KBM-7 (cell line): ENCODE measurements at regions not wholly inside any gene's neighbourhood (a gene's known extent, or its start where the extent isn't known, plus 50 kb on each side); places are given as distances from the start of the nearest gene placed in this dataset.

Source experiments
- DNase-seq: peaks from one replicate; pipeline ENCODE4 v3.0.0-alpha.2; 2015
- in situ Hi-C: fragments of 300-500 bp; cut with MboI; formaldehyde crosslinking; loops from 2 replicates; pipeline ENCODE4 v1.14.3; 2020; ENCODE audit warnings: low sequenced_read_pairs, low pct_unique_long_range_greater_than_20kb, mixed read lengths

DNA sequence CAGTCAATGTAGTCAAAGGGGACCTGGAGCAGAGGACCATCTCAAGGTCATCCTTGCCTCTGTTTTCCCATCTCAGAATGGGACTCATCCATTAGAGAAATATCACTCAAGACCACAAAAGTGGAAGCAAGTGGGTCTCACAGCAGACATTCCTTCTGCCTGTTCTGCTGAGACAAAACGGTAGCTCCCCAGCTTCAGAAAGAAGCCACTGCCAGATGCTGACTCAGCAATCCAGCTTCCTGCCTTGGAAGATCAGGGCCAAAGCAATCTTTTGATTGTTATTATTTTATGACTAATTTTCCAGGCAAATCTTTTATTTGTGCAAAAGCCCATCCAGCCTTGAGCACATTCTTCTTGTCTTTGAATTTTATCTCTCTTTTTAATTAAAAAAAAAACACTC is 86.8 kb downstream of the CCT6B start:
- DNase-seq = no peak
- in situ Hi-C loops = no loop called here

DNA sequence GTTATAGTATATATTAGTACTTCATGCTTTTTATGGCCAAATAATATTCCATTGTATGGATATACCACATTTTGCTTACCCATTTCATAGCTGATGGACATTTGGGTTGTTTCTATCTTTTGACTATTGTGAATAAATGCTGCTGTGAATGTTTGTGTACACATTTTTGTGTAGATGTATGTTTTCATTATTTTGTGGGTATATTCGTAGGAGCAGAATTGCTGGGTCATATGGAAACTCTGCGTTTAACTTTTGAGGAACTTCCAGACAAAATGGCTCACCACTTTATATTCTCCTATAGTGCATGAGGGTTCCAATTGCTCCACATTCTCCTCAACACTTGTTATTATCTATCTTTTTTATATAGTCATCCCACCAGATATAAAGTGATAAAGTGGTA is 88.6 kb downstream of the CCT6B start:
- DNase-seq = no peak
- in situ Hi-C loops = no loop called here

DNA sequence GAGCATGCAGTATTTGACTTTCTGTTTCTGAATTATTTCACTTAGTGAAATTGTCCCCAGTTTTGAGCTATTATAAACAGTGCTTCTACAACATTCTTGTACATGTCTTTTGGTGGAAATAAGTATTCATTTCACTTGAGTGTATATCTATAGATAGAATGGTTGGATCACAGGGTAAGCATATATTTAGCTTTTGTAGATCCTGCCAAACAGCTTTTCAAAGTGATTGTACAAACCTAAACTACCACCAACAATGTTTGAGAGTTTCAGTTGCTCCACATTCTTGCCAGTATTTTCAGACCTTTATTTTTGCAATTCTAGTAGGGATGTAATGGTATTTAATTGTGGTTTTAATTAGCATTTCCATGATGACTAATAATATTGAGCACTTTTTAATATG is 91.6 kb downstream of the CCT6B start:
- DNase-seq = no peak
- in situ Hi-C loops = no loop called here

DNA sequence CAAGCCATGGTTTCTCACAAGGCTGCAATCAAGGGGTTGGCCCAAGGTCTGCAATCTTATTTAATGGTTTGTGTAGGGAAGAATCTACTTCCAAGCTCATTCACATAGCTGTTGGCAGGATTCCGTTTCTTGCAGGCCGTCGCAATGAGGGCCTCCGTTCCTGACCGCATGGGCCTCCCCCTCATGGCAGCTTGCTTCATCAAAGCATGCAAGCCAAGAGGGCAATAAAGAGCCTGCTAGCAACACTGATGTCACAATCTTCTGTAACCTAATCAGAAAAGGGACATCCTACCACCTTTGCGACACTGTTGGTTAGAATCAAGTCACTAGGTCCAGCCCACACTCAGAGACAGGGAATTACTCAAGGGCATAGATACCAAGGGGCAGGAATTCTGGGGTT is 95.5 kb downstream of the CCT6B start:
- DNase-seq = no peak
- in situ Hi-C loops = no loop called here

DNA sequence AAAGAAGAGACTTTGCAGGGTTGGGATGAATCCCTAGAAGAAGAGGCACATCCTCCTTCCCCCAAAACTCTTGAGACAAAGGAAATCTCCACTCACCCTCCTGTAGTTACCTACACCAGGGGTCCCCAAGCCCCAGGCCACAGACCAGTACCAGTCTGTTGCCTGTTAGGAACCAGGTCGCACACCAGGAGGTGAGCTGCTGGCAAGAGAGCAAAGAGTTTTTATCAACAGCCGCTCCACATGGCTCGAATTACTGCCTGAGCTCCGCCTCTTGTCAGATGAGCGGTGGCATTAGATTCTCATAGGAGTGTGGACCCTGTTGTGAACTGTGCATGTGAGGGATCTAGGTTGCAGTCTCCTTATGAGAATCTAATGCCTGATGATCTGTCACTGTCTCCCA is 98.9 kb downstream of the CCT6B start:
- no peak for DNase-seq
- in situ Hi-C loops = no loop called here

DNA sequence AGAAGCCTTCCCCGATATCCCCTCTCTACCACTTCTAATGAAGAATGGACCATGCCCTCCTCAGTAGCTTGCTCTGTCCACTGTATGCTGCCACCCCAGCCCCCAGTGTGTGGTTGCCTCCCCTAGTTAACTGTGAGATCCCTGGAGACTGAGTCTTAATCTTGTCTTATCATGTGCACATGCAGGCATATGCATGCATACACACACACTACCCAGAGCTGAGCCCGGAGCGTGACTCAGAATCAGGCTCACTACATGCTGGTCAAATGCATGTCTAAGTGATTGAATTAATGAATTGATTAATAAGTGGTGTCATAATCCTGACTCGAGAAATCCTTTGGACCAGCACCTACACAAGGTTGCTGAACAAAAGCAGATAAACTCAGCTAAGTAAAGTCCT is 99.4 kb downstream of the CCT6B start:
- DNase-seq = no peak
- in situ Hi-C loops = no loop called here

DNA sequence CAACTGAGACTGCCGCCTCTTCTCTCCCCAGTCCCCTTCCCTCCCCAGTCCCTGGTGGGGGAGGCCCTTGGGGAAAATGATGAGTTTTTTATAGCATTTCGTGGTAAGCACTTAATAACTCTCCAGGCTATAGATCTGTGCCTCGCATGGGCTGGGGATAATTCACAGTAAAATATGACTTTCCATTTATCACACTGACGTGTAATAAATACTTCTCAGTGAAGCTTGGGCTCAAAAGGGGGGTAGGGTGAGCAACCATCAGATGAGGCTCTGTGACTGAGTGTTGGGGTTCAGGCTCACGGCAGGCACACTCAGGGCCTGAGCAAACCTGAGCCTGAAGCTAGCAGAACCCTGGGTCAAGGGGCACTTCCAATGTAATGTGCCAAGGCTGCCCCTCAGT is 101.6 kb downstream of the CCT6B start:
- no peak for DNase-seq
- in situ Hi-C loops = no loop called here

DNA sequence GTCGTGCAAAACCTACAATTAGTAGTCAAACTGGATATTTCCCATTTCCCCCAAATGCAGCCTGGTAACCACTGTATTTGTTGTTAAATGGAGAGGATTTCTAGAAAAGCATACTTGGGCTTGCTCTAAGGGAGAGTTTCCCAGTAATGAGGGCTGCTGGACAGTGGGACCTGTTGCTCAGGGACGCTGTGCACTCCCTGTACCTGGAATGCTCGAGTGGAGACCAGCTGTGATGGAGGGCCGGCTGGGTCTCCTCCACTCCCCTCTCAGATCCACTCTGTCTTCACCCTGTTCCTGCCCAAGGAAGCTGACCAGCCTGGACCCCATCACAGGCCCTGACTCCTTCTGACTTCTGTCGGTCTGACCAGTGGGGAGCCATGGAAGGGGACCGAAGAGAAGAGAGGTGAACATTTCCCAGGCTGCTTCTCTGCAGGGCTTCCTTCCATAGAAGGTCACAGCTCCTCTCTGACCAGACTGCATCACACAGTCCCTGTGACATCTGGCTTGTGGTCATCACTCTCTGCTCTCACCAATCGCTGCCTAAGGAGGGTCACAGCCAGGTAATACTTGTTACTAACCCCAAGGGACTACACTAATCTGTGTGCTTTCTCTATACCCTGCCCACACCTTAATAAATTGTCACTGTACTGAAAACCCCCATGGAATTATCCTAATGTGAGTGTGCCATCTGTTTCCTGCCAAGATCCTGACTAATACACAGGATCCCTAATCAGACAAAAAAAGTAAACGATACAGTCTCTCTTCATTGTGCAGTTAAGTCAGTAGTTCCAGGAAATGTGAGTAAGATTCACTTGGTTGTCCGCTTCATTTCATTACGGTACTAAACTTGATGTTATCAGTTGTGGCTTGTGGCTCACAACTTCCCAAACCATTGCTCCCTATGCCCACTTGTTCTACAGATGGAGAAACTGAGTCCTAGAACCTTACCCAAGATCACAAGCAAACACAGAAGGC is 102.4 kb downstream of the CCT6B start:
- in situ Hi-C loops = no loop called here
- peak; percentile 7 for DNase-seq

DNA sequence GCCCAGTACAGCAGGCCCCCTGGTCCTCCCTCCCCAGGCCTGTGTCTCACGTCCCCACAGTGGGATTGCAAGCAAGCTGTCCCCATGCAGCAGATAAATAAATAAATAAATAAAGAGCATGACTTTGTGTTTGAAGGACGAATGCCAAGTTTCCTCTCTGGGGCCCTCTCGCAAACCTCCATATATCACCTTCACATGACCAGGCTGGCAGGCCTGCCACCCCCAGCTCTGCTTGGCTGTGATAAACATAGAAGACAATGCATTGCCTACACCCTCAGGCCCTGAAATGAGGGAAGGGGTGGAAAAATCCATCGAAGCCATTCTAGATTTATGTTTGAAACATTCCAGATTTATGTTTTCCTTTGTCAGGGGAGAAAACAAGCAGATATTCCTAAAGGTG is 107.3 kb downstream of the CCT6B start:
- in situ Hi-C loops = no loop called here
- no peak for DNase-seq

DNA sequence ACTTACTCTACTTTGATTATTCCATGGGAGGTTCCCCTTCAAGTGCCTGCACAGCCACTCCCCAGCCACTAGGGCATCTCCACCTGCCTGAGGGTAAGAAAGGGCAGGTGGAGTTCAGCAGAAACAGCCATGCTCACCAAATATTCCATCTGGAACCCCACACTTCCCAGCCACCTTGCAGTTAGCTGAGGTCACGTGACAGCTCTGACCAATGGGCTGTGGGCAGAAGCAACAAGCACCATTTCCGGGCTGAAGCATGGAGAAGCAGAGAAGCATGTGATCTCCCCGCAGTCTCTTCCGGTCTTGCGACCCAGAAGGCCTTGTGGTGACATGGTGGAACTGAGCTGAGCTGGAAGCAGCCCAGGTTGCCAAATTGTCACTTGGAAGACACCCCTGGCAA is 108.6 kb downstream of the CCT6B start:
- in situ Hi-C loops = no loop called here
- DNase-seq = peak; percentile 1

DNA sequence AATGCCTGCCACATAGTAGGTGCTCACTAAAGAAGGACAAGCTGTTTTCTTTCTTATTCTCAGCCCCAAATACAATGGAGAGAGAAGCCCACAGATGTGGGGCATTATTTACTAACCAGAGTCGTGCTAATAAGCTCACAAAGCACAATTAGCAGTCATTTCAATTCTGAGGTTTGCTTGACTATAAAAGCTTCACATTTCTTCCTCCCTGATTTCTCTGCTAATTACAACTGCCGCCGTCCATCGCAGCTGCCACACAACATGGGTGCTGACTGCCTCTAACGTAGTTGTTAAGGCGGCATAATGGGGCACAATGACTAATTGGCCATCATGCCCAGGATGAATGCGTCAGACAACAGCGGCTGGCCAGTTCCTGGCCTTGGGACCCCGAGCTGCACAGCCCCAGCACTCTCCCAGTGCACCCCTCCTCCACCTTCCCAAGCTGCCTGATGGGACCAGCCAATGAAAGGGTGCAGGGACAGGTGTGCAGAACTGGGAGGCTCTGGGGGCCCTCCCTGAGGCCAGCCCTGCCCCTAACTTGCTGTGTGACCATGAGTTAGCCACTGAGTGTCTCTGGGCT is 109.2 kb downstream of the CCT6B start:
- no peak for DNase-seq

DNA sequence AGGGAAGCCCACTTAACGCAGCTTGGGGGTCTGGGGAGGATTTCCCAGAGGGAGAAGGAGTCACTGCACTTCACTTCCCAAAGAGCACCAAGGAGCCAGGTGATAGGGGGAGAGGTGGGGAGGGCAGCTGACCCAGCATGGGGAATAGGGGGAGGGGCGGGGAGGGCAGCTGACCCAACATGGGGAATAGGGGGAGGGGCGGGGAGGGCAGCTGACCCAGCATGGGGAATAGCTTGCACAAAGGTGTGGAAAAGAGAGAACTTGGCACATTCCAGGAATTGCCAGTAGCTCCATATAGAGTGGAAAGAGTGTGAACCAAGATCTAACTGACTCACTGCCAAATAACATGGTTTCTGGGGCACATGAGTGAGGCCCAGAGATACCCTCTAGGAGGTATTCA is 110.3 kb downstream of the CCT6B start:
- in situ Hi-C loops = no loop called here
- no peak for DNase-seq

More for the DNA sequence above, 109.2 kb downstream of the CCT6B start:
- in situ Hi-C loops = no loop called here

DNA sequence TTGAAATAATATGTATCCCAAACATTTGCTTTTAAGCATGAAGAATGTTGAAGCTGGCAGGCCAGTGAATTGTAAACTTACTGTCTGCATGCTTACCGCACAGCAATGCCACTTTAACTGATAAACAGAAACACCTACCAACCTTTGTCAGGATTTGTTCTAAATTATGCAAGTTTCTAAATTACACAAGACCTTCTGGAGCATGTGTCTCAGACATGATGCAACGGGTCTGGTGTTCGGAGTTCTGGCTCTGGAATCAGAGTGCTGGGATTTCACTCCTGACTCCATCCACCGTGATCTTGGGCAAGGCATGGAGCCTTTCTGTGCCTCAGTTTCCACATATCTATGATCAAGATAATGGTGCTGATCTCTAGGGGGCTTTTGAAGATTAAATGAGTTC is 111.2 kb downstream of the CCT6B start:
- in situ Hi-C loops = no loop called here
- no peak for DNase-seq

DNA sequence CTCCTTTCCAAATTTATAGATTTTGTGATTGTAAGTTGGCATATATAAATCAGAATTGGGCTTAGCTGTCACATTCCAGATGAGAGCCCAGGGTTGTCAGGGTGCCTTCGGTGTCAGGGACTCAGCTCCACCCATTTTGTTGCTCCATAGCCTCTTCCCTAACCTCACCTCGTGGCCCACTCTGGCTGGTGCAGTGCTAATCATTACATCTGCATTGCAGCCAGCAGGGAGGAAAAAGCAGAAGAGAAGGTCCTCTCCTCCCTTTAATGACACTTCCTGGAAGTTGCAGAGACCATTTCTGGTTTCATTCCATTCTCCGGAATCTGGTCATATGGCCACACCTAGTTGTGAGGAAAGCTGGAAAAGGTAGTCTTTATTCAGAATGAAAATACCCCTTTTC is 113.3 kb downstream of the CCT6B start:
- in situ Hi-C loops = no loop called here
- DNase-seq = peak; percentile 1

DNA sequence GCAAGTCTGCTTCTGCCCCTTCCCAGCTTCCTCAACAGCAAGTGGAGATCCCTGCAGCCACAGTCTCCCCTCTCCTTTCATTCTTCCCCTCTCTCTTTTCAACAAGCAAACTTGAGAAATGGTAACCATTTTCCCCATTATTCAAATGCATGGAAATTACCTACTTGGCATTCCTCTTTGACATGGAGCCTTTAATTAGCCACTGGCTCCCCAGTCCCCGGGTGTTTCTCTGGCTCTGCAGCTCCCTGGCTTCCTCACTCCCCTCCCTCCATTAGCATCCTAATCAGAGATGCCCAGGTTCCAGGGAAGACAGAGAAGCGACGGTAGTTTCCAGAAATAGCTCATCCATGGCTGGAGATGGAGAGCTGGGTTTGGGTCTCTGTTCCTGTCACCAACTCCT is 116.0 kb downstream of the CCT6B start:
- DNase-seq = no peak
- in situ Hi-C loops = no loop called here

DNA sequence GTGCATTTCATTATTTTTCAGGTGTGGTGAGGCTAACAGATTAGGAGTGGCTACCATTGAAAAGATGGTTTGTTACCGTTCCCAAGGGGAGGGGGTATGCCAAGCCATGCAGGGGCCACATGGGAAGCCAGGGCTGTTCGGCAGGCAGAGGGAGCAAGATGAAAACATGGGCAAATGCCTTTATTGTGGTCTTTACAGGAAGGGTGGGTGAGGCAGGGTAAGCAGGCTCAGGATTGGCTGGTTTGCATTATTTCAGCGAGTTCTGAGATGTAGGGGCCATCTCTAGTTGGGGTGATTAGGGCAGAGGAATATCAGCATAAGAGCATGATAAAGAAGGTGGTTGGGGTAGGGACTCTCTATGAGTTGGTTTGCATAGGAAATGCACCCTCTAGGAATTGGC is 117.6 kb downstream of the CCT6B start:
- DNase-seq = no peak
- in situ Hi-C loops = no loop called here

DNA sequence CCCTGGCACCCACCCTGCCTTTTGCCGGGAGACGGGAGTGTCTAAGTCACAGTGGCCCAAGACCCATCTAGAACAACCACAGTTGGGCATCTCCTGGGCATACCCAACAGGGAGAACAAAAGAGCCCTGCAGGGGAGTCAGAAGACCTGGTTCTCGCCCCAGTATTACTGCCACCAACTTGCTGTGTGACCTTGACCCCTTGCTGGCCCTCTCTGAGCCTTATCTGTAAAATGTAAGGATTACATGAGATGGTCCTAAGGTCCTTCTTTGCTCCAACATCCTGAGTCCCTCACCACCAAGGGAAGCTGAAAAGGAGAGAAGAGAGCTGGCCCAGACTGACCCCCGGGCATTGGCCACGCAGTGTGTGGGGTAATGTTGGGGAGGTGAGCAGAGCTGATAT is 119.0 kb downstream of the CCT6B start:
- no peak for DNase-seq
- in situ Hi-C loops = no loop called here

DNA sequence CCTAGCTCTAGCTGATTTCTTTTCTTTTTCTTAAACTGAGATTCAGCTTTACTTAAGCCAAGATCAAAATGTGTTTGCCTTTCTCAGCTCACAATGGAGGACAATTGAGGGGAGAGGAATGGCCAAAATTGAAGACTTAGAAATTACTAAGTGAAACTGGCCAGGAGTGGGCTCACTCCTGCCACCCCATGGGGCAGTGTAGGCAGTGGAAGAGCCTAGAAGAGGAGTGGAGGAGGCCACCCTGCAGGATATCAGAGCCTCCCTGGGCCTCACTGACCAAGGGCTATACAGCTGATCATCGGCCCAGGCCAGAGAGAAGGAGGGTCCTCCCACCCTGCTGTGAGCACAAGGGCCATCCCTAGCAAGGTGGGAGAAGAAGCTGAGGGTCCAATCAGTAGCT is 119.8 kb downstream of the CCT6B start:
- no peak for DNase-seq

DNA sequence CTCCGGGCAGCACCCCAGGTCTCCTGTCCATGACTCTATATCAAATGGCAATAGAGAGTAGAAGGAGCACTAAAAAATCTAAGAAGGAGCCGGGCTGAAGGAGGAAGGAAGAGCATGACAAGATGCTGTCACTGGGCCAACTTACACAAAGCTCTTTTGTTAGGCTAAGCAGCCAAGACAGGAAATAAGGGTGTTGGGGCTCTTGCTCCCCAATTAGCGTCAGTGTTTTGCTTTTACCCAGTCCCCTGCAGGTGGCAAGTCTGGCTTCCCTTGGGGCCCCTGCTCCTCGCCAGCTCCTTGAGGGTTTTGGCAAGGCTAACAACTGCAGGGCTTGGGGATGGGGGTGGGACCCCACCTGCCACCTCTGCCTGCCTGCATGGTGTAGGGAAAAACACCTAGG is 120.5 kb downstream of the CCT6B start:
- no peak for DNase-seq

More for the DNA sequence above, 119.8 kb downstream of the CCT6B start:
- in situ Hi-C loops = no loop called here

DNA sequence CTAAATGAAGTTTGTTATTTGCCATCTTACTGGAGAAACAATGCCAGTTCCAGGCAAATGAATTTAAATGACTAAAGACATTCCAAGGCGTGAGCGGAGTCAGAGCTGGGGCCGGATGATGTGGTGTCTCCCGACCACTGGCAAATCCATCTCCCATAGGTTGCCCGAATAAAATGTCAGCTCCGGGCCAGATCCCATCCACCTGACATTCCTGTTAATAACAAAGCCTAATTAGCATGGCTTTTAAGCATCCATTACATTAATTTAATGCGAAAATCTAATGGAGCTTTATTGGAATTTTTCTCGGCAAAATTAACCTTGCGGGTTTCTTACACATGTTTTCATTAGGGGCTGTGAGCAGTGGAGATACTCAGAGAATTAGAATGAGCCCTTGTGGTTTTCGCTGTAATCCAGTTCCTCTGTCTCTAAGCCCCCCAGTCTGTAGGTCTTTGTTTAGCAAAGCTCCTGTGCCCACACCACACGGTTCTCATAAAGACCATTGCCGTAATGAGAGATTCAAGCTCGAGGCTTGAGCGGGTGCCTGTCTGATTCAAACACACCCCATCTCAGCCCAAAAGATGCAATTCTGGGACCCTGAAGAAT is 123.3 kb downstream of the CCT6B start:
- in situ Hi-C loops = no loop called here
- DNase-seq = no peak

More for the DNA sequence above, 120.5 kb downstream of the CCT6B start:
- in situ Hi-C loops = no loop called here
